Stimulated activated CD8-positive, alpha-beta memory T cell treated with anti-CD3 and anti-CD28 coated beads, Interleukin-15, amount 100 ng/mL, for 1 hour (primary cell): ENCODE measurements at regions not wholly inside any gene's neighbourhood (a gene's known extent, or its start where the extent isn't known, plus 50 kb on each side); places are given as distances from the start of the nearest gene placed in this dataset.

ENCODE experiments used
- DNase-seq: peaks from one replicate; pipeline ENCODE4 v3.0.0-alpha.2; 2020; ENCODE audit warnings: low read depth

DNA sequence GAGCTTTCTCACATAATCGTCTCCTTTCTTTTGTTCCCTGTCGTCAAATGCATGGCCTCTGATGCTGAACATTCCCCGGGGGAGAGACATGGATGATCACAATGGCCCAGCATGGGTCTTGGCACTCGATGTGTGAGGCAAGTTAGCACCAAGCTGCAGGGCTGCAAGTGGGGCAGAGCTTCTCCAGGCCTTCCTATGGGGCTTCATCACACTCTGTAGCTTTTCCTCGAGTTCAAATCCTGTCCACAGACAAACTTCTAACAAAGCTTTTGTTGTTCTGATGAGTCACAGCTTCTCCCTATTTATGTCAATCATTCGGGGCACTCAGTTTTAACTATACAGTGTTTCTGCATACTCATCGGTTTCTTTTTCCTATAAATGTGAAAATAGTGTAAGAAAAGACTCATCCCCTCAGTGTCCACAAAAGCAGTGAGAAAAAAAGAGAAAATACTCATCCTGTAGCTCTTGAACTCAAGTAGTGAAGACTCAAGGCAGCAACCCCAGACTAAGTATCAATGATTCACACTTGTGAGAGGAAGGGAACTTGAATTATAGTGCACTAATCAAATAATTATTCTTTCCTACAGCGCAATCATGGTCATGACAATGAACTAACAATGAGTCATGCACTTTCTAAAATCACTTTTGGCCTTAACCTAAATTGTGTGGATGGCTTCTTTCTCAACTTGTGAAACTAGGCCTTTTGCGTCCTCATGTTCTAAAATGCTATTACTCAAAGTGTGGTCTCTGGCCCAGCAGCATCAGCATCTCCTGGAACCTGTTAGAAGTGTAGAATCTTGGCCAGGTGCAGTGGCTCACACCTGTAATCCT is 68.4 kb upstream of the NOX3 start:
- no peak for DNase-seq

DNA sequence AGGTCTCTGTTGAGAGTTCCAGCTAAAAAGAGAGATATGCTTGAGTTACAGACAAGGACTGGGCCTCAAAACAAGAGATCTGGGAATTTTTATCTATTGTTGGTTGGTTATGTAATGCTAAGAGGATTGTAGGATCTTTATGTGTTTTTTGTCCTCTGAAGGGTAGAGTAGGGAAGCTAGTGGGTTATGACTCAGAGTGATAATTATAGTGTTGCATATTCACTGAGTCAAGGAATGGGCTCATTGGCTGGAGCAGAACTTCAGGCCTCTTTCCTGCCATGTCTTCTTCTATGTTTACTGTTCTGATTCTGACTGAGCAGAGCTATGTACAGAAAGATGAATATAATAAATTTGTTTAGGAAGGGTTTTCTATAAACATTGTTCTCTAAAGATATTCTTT is 66.1 kb upstream of the NOX3 start:
- DNase-seq = no peak

- DNase-seq = no peak
These were observed 64.4 kb upstream of the NOX3 start for GRCh38 chr6:155520078-155520477.

- no peak for DNase-seq
These were observed 63.6 kb upstream of the NOX3 start for GRCh38 chr6:155519176-155519738.

DNA sequence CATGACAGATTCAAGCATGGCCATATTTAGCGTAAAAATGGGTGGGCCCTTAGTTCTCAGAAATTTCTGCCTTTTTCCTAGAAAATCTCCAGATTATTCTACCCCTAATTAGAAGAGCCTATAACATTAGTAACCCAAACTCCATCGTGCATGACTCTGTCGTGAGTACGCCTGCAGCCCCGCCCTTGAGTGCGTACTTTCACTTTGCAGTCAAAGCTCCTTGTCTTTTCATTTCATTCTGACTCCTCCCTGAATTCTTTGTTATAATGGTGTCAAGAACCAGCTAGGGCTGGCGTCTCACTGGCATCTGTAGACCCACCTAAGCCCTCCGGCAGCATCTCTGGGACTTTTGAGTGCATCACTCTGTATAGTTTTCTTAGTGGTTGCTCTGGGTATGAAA is 61.7 kb upstream of the NOX3 start:
- DNase-seq = no peak

DNA sequence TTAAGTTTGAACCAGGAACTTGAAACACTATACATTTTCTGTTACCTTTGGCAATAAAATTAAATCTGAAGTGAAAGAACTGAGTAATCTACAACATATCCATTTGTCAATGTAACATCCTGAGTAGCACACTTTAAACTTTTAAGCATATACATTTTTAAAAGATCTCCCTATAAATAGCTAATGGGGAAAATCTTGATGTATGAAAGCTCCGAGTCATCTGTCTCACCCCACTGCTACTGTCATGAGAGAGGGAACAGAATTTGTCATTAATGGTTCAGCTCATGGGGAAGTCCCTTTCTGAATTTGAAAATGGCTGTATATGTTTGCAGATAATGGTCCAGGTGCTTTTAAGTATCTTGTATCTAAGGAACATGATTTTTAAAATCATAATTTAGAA is 55.2 kb upstream of the NOX3 start:
- DNase-seq = no peak

- no peak for DNase-seq
These were observed 54.3 kb upstream of the NOX3 start for GRCh38 chr6:155509743-155510475.

GRCh38 chr6:155505608-155505989 is 50.0 kb upstream of the NOX3 start:
- no peak for DNase-seq
